Panc1 (cell line): ENCODE measurements at regions not wholly inside any gene's neighbourhood (a gene's known extent, or its start where the extent isn't known, plus 50 kb on each side); places are given as distances from the start of the nearest gene placed in this dataset.

Source experiments
- ATAC-seq: fragments of 200-7000 bp; cut with Tn5 transposase; 2 replicates; pipeline ENCODE4 v1.9.1; 2020; ENCODE audit warnings: mild to moderate bottlenecking, moderate library complexity
- BruUV-seq: library from RNA; stranded (reverse); fragments of 400-500 nt; replicated peaks from 2 replicates; lab custom pipeline; 2021; lab: Mats Ljungman, UMichigan
- CTCF ChIA-PET: fragments of 300-600 bp; sonication (Branson Sonifier 250); formaldehyde crosslinking; loops from one replicate; lab custom pipeline; 2022; ENCODE audit warnings: antibody characterized with exemption; lab: Charles Lee
- POLR2A ChIA-PET: fragments of 300-600 bp; sonication (Branson Sonifier 250); formaldehyde crosslinking; loops from one replicate; lab custom pipeline; 2022; ENCODE audit warnings: antibody characterized with exemption; lab: Charles Lee
- DNase-seq: peaks from one replicate; pipeline ENCODE4 v3.0.0-alpha.2; 2010; ENCODE audit warnings: low read depth, low spot score
- H3K27ac ChIP-seq: 2 replicates; pipeline ENCODE4 v1.5.1; 2011; ENCODE audit warnings: mild to moderate bottlenecking, low read length, inconsistent platforms
- H3K27me3 ChIP-seq: fragments of 200-500 bp; sonication (Bioruptor generic); 2 replicates; pipeline ENCODE4 v1.6.0; 2014; ENCODE audit warnings: low read length, inconsistent platforms; ENCODE audit not compliant: control insufficient read depth, insufficient read depth
- H3K36me3 ChIP-seq: fragments of 200-500 bp; sonication (Bioruptor generic); 2 replicates; pipeline ENCODE4 v1.5.1; 2014; ENCODE audit warnings: inconsistent platforms, mild to moderate bottlenecking, low read length, moderate library complexity; ENCODE audit not compliant: control insufficient read depth, insufficient read depth
- H3K4me1 ChIP-seq: 2 replicates; pipeline ENCODE4 v1.5.1; 2011; ENCODE audit warnings: inconsistent platforms, mild to moderate bottlenecking, low read length, moderate library complexity; ENCODE audit not compliant: control insufficient read depth, insufficient read depth
- H3K4me3 ChIP-seq, 2 experiments: 2 replicates each; pipeline ENCODE4 v1.5.1; 2011 to 2012; ENCODE audit warnings: low read depth in 2 of 2, low read length in 2 of 2, mild to moderate bottlenecking in 2 of 2, inconsistent platforms in 1 of 2, moderate library complexity in 1 of 2
- H3K9me3 ChIP-seq: fragments of 200-500 bp; sonication (Bioruptor generic); 2 replicates; pipeline ENCODE4 v1.5.1; 2014; ENCODE audit warnings: low read depth, mild to moderate bottlenecking, inconsistent platforms, low read length, moderate library complexity; ENCODE audit not compliant: control insufficient read depth, insufficient read depth
- CTCF ChIP-seq: fragments of 450-650 bp; IDR thresholded peaks from 2 replicates; pipeline ENCODE4 v1.5.1; 2017; ENCODE audit warnings: mild to moderate bottlenecking
- POLR2AphosphoS5 ChIP-seq: IDR thresholded peaks from 2 replicates; pipeline ENCODE4 v1.6.1; 2012; ENCODE audit warnings: mild to moderate bottlenecking, low read depth, low read length, moderate library complexity
- REST ChIP-seq, 2 experiments: IDR thresholded peaks; 2 replicates each; pipeline ENCODE4 v1.6.1; 2011 to 2012; ENCODE audit warnings: low read depth in 2 of 2, control low read depth in 1 of 2, low read length in 1 of 2, mild to moderate bottlenecking in 1 of 2, moderate library complexity in 1 of 2; ENCODE audit not compliant: insufficient read depth in 1 of 2
- SIN3A ChIP-seq: IDR thresholded peaks from 2 replicates; pipeline ENCODE4 v1.6.1; 2012; ENCODE audit warnings: low read depth, mild to moderate bottlenecking, low read length, moderate library complexity, borderline replicate concordance; ENCODE audit not compliant: insufficient read depth
- TCF7L2 ChIP-seq: IDR thresholded peaks from 2 replicates; pipeline ENCODE4 v1.6.1; 2011; ENCODE audit warnings: mild to moderate bottlenecking, low read depth, low read length, inconsistent platforms
- in situ Hi-C: cut with HindIII; loops from 2 replicates; pipeline ENCODE4 v1.10.0; 2016; ENCODE audit warnings: low sequenced_read_pairs, low pct_unique_long_range_greater_than_20kb
- intact Hi-C: fragments of 100-400 bp; cut with micrococcal nuclease; formaldehyde crosslinking; loops from one replicate; pipeline ENCODE4 v1.10.0; 2022; ENCODE audit not compliant: unreplicated experiment

GRCh38 chr3:101963902-101964362 lies 114.6 kb downstream of the NFKBIZ start:
- Histone ChIP-seq H3K4me3 (no peak overlapping the region), H3K27ac (no peak overlapping the region), H3K4me1 (no peaks in the 10 kb centered on the region), H3K9me3 (no peaks in the 10 kb centered on the region), H3K36me3 (no peaks in the 10 kb centered on the region), H3K27me3 (no peaks in the 10 kb centered on the region)
- BruUV-seq: no TSS peak
- in situ Hi-C loops: no loop called here
- no peak for DNase-seq
- intact Hi-C loops: no loop called here
- ChIA-PET CTCF (no interaction called here), POLR2A (no interaction called here)
- no peak for ATAC-seq
- no peak for TF ChIP-seq REST (IDR thresholded peaks at IDR 0.05; ENCODE audit: insufficient read depth in 1 of 2, low read depth in 2 of 2, low read length in 1 of 2)
- no peak for TF ChIP-seq CTCF
- no peak for TF ChIP-seq TCF7L2

- intact Hi-C loops: no loop called here
- BruUV-seq: no TSS peak
These were observed 115.5 kb downstream of the NFKBIZ start for GRCh38 chr3:101964861-101965260.

More at GRCh38 chr3:101964861-101965260, 115.5 kb downstream of the NFKBIZ start:
- in situ Hi-C loops: no loop called here
- Histone ChIP-seq H3K4me3 (no peak overlapping the region), H3K36me3 (no peaks in the 10 kb centered on the region), H3K27me3 (no peaks in the 10 kb centered on the region), H3K27ac (no peak overlapping the region), H3K9me3 (no peaks in the 10 kb centered on the region), H3K4me1 (no peaks in the 10 kb centered on the region)
- no peak for TF ChIP-seq SIN3A
- TF ChIP-seq REST (IDR thresholded peaks at IDR 0.05; ENCODE audit: insufficient read depth in 1 of 2, low read depth in 2 of 2, low read length in 1 of 2): no peak
- no peak for TF ChIP-seq CTCF
- TF ChIP-seq POLR2AphosphoS5: no peak
- no peak for TF ChIP-seq TCF7L2
- DNase-seq (no peak), ATAC-seq (no peak)
- CTCF ChIA-PET: no interaction called here
- POLR2A ChIA-PET: no interaction called here
